Progenitor cell of endocrine pancreas (in vitro differentiated cells): ENCODE measurements at regions not wholly inside any gene's neighbourhood (a gene's known extent, or its start where the extent isn't known, plus 50 kb on each side); places are given as distances from the start of the nearest gene placed in this dataset.

ENCODE experiments used
- DNase-seq: peaks from one replicate; pipeline ENCODE4 v3.0.0; 2021; ENCODE audit warnings: low spot score; ENCODE audit not compliant: unreplicated experiment
- H3K27ac Mint-ChIP-seq: 2 replicates; pipeline ENCODE4 v1.8.0; 2021; ENCODE audit warnings: mild to moderate bottlenecking, moderate library complexity, mixed read lengths
- H3K27me3 Mint-ChIP-seq: 2 replicates; pipeline ENCODE4 v1.8.0; 2021; ENCODE audit warnings: mixed read lengths
- H3K36me3 Mint-ChIP-seq: 2 replicates; pipeline ENCODE4 v1.8.0; 2022; ENCODE audit warnings: mixed read lengths; ENCODE audit not compliant: insufficient read depth
- H3K4me1 Mint-ChIP-seq: 2 replicates; pipeline ENCODE4 v1.8.0; 2021; ENCODE audit warnings: low read depth, mixed read lengths
- H3K4me3 Mint-ChIP-seq: 2 replicates; pipeline ENCODE4 v1.8.0; 2021; ENCODE audit warnings: low read depth, mild to moderate bottlenecking, moderate library complexity, mixed read lengths
- H3K9me3 Mint-ChIP-seq: 2 replicates; pipeline ENCODE4 v1.8.0; 2021; ENCODE audit warnings: low read depth, mixed read lengths
- CTCF ChIP-seq: fragments of 200-600 bp; sonication (generic); IDR thresholded peaks from one replicate; pipeline ENCODE4 v1.5.0; 2021; ENCODE audit warnings: antibody characterized with exemption, mild to moderate bottlenecking; ENCODE audit not compliant: unreplicated experiment

- no peaks in the 10 kb centered on the region for H3K36me3 Mint-ChIP-seq
- H3K4me3 Mint-ChIP-seq, result no peak overlapping the region
- H3K9me3 Mint-ChIP-seq, result peaks cover 9% of the 10 kb centered on the region
- DNase-seq, result no peak
- peaks cover 7% of the 10 kb centered on the region for H3K27me3 Mint-ChIP-seq
- no peaks in the 10 kb centered on the region for H3K4me1 Mint-ChIP-seq
- TF ChIP-seq CTCF, result no peak
- H3K27ac Mint-ChIP-seq, result no peak overlapping the region
These were observed 56.7 kb upstream of the GUCA2B start for GRCh38 chr1:42096554-42096953.

GRCh38 chr1:42089246-42089645, 64.0 kb upstream of the GUCA2B start:
- H3K4me1 Mint-ChIP-seq, result no peaks in the 10 kb centered on the region
- H3K36me3 Mint-ChIP-seq, result no peaks in the 10 kb centered on the region
- H3K4me3 Mint-ChIP-seq, result no peak overlapping the region
- DNase-seq, result no peak
- no peaks in the 10 kb centered on the region for H3K27me3 Mint-ChIP-seq
- H3K9me3 Mint-ChIP-seq, result peaks cover 8% of the 10 kb centered on the region
- no peak for TF ChIP-seq CTCF
- H3K27ac Mint-ChIP-seq, result no peak overlapping the region

- H3K27ac Mint-ChIP-seq, result no peak overlapping the region
- H3K36me3 Mint-ChIP-seq, result no peaks in the 10 kb centered on the region
- no peak for TF ChIP-seq CTCF
- H3K4me3 Mint-ChIP-seq, result no peak overlapping the region
- H3K4me1 Mint-ChIP-seq, result no peaks in the 10 kb centered on the region
- no peak for DNase-seq
- peaks cover 4% of the 10 kb centered on the region for H3K9me3 Mint-ChIP-seq
- no peaks in the 10 kb centered on the region for H3K27me3 Mint-ChIP-seq
These were observed 67.1 kb upstream of the GUCA2B start for GRCh38 chr1:42086146-42086545.

- DNase-seq, result no peak
- H3K36me3 Mint-ChIP-seq, result no peaks in the 10 kb centered on the region
- H3K27ac Mint-ChIP-seq, result no peak overlapping the region
- no peaks in the 10 kb centered on the region for H3K4me1 Mint-ChIP-seq
- H3K9me3 Mint-ChIP-seq, result peaks cover 4% of the 10 kb centered on the region
- no peaks in the 10 kb centered on the region for H3K27me3 Mint-ChIP-seq
- no peak overlapping the region for H3K4me3 Mint-ChIP-seq
- no peak for TF ChIP-seq CTCF
These were observed 67.6 kb upstream of the GUCA2B start for GRCh38 chr1:42085596-42085995.

GRCh38 chr1:42081475-42081874, 71.7 kb upstream of the GUCA2B start:
- DNase-seq, result no peak
- H3K4me3 Mint-ChIP-seq, result no peak overlapping the region
- TF ChIP-seq CTCF, result no peak
- no peaks in the 10 kb centered on the region for H3K36me3 Mint-ChIP-seq
- H3K27ac Mint-ChIP-seq, result no peak overlapping the region
- H3K4me1 Mint-ChIP-seq, result no peaks in the 10 kb centered on the region
- H3K27me3 Mint-ChIP-seq, result peaks cover 6% of the 10 kb centered on the region
- peaks cover 2% of the 10 kb centered on the region for H3K9me3 Mint-ChIP-seq
